HFF-Myc (cell line): ENCODE measurements at regions not wholly inside any gene's neighbourhood (a gene's known extent, or its start where the extent isn't known, plus 50 kb on each side); places are given as distances from the start of the nearest gene placed in this dataset.

ENCODE experiments used
- DNase-seq: peaks from one replicate; pipeline ENCODE4 v3.0.0-alpha.2; 2011; ENCODE audit warnings: low read depth; ENCODE audit errors: extremely low read depth
- H3K4me3 ChIP-seq: replicated peaks from 2 replicates; pipeline ENCODE4 v1.5.1; 2011; ENCODE audit warnings: low read depth, mild to moderate bottlenecking, control low read depth, low read length
- TF ChIP-seq, protein P1 (sequence below): IDR thresholded peaks from 2 replicates; pipeline ENCODE4 v1.5.1; 2012; ENCODE audit warnings: mild to moderate bottlenecking, low read depth, low read length, control low read depth; ENCODE audit errors: missing control alignments

- TF ChIP-seq, protein P1, sequence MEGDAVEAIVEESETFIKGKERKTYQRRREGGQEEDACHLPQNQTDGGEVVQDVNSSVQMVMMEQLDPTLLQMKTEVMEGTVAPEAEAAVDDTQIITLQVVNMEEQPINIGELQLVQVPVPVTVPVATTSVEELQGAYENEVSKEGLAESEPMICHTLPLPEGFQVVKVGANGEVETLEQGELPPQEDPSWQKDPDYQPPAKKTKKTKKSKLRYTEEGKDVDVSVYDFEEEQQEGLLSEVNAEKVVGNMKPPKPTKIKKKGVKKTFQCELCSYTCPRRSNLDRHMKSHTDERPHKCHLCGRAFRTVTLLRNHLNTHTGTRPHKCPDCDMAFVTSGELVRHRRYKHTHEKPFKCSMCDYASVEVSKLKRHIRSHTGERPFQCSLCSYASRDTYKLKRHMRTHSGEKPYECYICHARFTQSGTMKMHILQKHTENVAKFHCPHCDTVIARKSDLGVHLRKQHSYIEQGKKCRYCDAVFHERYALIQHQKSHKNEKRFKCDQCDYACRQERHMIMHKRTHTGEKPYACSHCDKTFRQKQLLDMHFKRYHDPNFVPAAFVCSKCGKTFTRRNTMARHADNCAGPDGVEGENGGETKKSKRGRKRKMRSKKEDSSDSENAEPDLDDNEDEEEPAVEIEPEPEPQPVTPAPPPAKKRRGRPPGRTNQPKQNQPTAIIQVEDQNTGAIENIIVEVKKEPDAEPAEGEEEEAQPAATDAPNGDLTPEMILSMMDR, result no peak
- no peak for DNase-seq
- H3K4me3 ChIP-seq, result no peak overlapping the region
Observed at GRCh38 chr14:96989306-96989705, 192.1 kb downstream of the VRK1 start.

GRCh38 chr14:96991226-96991625 is 194.0 kb downstream of the VRK1 start:
- no peak for DNase-seq
- TF ChIP-seq, protein P1, result no peak
- no peak overlapping the region for H3K4me3 ChIP-seq

DNA sequence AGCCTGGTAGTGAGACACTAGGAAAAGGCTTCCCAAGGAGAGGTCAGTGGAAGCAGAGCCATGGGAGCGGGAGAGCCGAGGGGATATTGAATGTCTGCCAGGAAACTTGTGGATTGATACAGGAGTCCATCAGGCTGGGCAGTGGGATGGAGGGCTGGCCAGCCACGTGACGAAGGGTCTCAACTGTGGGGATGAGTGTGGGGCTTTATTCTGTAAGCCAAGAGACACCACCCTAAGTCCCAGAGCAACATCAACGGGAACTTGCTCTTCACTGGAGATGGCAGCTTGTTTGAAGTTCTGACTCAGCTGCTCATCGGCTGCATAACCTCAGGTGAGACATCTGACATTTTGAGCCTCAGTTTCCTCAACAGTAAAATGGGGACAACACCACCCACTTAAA is 197.8 kb downstream of the VRK1 start:
- H3K4me3 ChIP-seq, result no peak overlapping the region
- TF ChIP-seq, protein P1, result no peak
- DNase-seq, result no peak

DNA sequence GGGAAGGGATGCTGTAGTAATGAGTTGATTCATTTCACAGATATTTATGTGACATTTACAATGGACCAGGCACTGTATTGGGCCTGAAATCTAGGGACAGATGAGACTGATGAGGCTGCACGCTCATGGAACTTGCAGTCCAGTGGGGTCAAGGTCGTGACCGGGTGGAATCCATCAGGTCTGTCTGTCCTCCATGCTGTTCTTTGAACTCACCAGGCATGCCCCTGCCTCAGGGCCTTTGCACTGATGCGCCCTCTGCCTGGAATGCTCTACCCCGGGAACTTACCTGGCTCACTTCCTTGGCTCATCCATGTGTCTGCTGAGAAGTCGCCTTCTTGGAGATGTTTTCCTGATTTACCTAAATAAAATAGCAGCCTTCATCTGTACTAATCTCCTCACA is 200.1 kb downstream of the VRK1 start:
- TF ChIP-seq, protein P1, result no peak
- H3K4me3 ChIP-seq, result no peak overlapping the region
- no peak for DNase-seq

- TF ChIP-seq, protein P1, result no peak
Observed at GRCh38 chr14:96997996-96998395, 200.8 kb downstream of the VRK1 start.

DNA sequence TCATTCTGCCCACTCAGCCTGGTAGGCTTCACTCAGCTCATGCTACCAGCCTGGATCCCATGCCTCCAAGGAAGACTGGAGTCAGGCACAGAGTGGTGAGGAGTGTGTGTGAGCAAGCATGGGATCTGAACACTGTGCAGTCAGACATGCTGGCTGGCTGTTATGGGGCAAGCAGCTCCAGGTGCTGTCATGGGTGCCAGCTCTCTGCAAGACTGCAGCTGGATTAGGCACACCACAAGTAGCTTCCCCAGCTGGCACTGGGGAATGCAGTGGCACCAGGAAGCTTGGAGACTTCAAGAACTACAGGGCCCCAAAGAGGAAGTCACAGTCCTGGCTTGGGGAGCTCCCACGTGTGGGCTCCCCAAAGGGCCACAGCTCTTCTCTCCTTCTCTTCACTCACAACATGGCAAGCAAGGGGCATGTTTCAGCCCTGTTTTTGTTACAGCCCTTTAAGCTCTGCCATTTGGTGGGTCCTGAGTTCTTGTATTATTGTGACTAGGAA is 202.5 kb downstream of the VRK1 start:
- no peak overlapping the region for H3K4me3 ChIP-seq
- TF ChIP-seq, protein P1, result no peak
- no peak for DNase-seq

More at GRCh38 chr14:96997996-96998395, 200.8 kb downstream of the VRK1 start:
- no peak for DNase-seq
- H3K4me3 ChIP-seq, result no peak overlapping the region

- DNase-seq, result no peak
- no peak overlapping the region for H3K4me3 ChIP-seq
- TF ChIP-seq, protein P1, result no peak
Observed at GRCh38 chr14:97002454-97002853, 205.3 kb downstream of the VRK1 start.
